ENCODE measurements at regions not wholly inside any gene's neighbourhood (a gene's known extent, or its start where the extent isn't known, plus 50 kb on each side); places are given as distances from the start of the nearest gene placed in this dataset.

DNA sequence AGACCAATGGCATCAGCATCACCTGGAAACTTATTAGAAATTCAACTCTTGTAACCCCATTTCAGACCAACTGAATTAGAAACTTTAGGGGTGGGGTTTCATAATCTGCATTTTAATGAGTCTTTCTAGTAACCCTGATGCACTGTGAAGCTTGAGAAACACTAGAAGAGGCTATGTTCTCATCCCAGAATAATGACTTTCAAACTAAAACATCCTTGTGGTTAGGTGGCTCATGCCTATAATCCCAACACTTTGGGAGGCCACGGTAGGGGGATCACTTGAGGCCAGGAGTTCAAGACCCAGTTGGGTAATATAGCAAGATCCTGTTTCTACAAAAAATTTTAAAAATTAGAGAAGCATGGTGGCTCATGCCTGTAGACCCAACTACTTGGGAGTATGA, 402.4 kb downstream of the DLEU7 start:
- intact Hi-C loops (cut with micrococcal nuclease; ENCODE audit: unreplicated experiment): no loop called here
- CTCF ChIA-PET: no interaction called here
- no TSS peak for BruUV-seq (replicated peaks)

DNA sequence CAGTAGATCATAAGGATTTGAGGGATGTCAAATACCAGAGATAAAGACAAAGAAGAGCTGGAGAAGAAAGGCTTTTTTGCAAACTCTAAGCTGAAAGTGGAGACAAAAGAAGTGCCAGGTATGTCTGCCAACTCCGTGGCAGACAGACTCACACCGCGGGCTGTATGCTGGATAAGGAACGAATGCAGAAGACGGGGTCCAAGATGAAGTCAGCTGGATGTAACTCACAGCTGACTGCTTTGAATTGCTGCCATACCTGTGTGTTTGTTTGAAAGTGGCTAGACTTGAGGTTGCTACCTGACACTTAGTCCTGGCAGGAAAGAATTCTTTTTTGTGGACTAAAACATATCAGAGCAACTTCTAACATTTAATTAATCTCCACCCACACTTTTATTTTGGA, 398.8 kb downstream of the DLEU7 start:
- no TSS peak for BruUV-seq (replicated peaks)
- Histone ChIP-seq H3K27ac (ENCODE audit: low read depth, low read length, poor library complexity, severe bottlenecking) (no peak overlapping the region), H3K4me1 (ENCODE audit: insufficient read depth, low read length, poor library complexity, severe bottlenecking) (no peaks in the 10 kb centered on the region), H3K27me3 (replicated peaks; ENCODE audit: insufficient read depth, low read depth, low read length, poor library complexity) (no peaks in the 10 kb centered on the region), H3K4me3 (ENCODE audit: low read depth, low read length, poor library complexity, severe bottlenecking) (no peak overlapping the region), H3K36me3 (ENCODE audit: insufficient read depth, low read length, poor library complexity, severe bottlenecking) (no peaks in the 10 kb centered on the region), H3K9me3 (ENCODE audit: low read depth, low read length, poor library complexity, severe bottlenecking) (no peaks in the 10 kb centered on the region)
- CTCF ChIA-PET: no interaction called here
- intact Hi-C loops (cut with micrococcal nuclease; ENCODE audit: unreplicated experiment): no loop called here
- TF ChIP-seq, protein P1, sequence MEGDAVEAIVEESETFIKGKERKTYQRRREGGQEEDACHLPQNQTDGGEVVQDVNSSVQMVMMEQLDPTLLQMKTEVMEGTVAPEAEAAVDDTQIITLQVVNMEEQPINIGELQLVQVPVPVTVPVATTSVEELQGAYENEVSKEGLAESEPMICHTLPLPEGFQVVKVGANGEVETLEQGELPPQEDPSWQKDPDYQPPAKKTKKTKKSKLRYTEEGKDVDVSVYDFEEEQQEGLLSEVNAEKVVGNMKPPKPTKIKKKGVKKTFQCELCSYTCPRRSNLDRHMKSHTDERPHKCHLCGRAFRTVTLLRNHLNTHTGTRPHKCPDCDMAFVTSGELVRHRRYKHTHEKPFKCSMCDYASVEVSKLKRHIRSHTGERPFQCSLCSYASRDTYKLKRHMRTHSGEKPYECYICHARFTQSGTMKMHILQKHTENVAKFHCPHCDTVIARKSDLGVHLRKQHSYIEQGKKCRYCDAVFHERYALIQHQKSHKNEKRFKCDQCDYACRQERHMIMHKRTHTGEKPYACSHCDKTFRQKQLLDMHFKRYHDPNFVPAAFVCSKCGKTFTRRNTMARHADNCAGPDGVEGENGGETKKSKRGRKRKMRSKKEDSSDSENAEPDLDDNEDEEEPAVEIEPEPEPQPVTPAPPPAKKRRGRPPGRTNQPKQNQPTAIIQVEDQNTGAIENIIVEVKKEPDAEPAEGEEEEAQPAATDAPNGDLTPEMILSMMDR (conservative IDR thresholded peaks at IDR 0.05; ENCODE audit: low read depth, low read length): no peak
- TF ChIP-seq EZH2 (IDR thresholded peaks at IDR 0.05; ENCODE audit: borderline replicate concordance, low read depth, low read length, poor library complexity, severe bottlenecking): no peak
- POLR2A ChIA-PET (ENCODE audit: low non-redundant PET): no interaction called here
- no peak for DNase-seq (ENCODE audit: low spot score)

More for the DNA sequence above, 402.4 kb downstream of the DLEU7 start:
- no peaks in the 10 kb centered on the region for H3K27me3 ChIP-seq (replicated peaks; ENCODE audit: insufficient read depth, low read depth, low read length, poor library complexity)
- no peaks in the 10 kb centered on the region for H3K9me3 ChIP-seq (ENCODE audit: low read depth, low read length, poor library complexity, severe bottlenecking)
- H3K36me3 ChIP-seq (ENCODE audit: insufficient read depth, low read length, poor library complexity, severe bottlenecking): no peaks in the 10 kb centered on the region
- TF ChIP-seq, protein P1 (conservative IDR thresholded peaks at IDR 0.05; ENCODE audit: low read depth, low read length): no peak
- TF ChIP-seq EZH2 (IDR thresholded peaks at IDR 0.05; ENCODE audit: borderline replicate concordance, low read depth, low read length, poor library complexity, severe bottlenecking): no peak
- DNase-seq (ENCODE audit: low spot score): no peak
- POLR2A ChIA-PET (ENCODE audit: low non-redundant PET): no interaction called here
- no peaks in the 10 kb centered on the region for H3K4me1 ChIP-seq (ENCODE audit: insufficient read depth, low read length, poor library complexity, severe bottlenecking)
- H3K27ac ChIP-seq (ENCODE audit: low read depth, low read length, poor library complexity, severe bottlenecking): no peak overlapping the region
- no peak overlapping the region for H3K4me3 ChIP-seq (ENCODE audit: low read depth, low read length, poor library complexity, severe bottlenecking)

DNA sequence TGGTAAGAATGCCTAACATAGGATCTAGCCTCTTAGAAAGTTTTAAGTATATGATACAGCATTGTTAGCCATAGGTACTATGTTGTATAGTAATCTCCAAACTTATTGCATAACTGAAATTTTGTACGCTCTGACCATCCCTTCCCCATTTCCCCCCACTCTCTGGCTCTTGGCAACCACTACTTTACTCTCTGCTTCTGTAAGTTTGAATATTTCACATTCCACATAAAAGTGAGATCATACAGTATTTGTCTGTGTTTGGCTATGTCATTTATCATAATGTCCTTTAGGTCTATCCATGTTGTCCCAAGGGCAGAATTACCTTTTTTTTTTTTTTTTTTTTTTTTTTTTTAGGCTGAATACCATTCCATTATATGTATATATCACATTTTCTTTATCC, 396.9 kb downstream of the DLEU7 start:
- TF ChIP-seq, protein P1 (conservative IDR thresholded peaks at IDR 0.05; ENCODE audit: low read depth, low read length): no peak
- no peak for TF ChIP-seq EZH2 (IDR thresholded peaks at IDR 0.05; ENCODE audit: borderline replicate concordance, low read depth, low read length, poor library complexity, severe bottlenecking)
- Histone ChIP-seq H3K4me1 (ENCODE audit: insufficient read depth, low read length, poor library complexity, severe bottlenecking) (no peaks in the 10 kb centered on the region), H3K36me3 (ENCODE audit: insufficient read depth, low read length, poor library complexity, severe bottlenecking) (no peaks in the 10 kb centered on the region), H3K27me3 (replicated peaks; ENCODE audit: insufficient read depth, low read depth, low read length, poor library complexity) (no peaks in the 10 kb centered on the region), H3K9me3 (ENCODE audit: low read depth, low read length, poor library complexity, severe bottlenecking) (no peaks in the 10 kb centered on the region), H3K4me3 (ENCODE audit: low read depth, low read length, poor library complexity, severe bottlenecking) (no peak overlapping the region), H3K27ac (ENCODE audit: low read depth, low read length, poor library complexity, severe bottlenecking) (no peak overlapping the region)
- no peak for DNase-seq (ENCODE audit: low spot score)
- no TSS peak for BruUV-seq (replicated peaks)
- ChIA-PET CTCF (no interaction called here), POLR2A (ENCODE audit: low non-redundant PET) (no interaction called here)
- intact Hi-C loops (cut with micrococcal nuclease; ENCODE audit: unreplicated experiment): no loop called here
